GM18909 (cell line): ENCODE measurements at regions not wholly inside any gene's neighbourhood (a gene's known extent, or its start where the extent isn't known, plus 50 kb on each side); places are given as distances from the start of the nearest gene placed in this dataset.

ENCODE experiments used
- ATAC-seq: cut with Tn5 transposase; IDR thresholded peaks from one replicate; pipeline ENCODE4 v1.9.1; 2021; ENCODE audit warnings: mild to moderate bottlenecking; ENCODE audit not compliant: unreplicated experiment, poor library complexity

- no peak for ATAC-seq
Observed at GRCh38 chr7:47693216-47693615, 111.3 kb upstream of the TNS3 start.

GRCh38 chr7:47691988-47692387, 110.1 kb upstream of the TNS3 start:
- ATAC-seq = no peak

GRCh38 chr7:47690902-47691558, 109.1 kb upstream of the TNS3 start:
- no peak for ATAC-seq

GRCh38 chr7:47689558-47689957, 107.6 kb upstream of the TNS3 start:
- no peak for ATAC-seq

- ATAC-seq = no peak
Observed at GRCh38 chr7:47688311-47689100, 106.6 kb upstream of the TNS3 start.

GRCh38 chr7:47685712-47686376, 103.9 kb upstream of the TNS3 start:
- no peak for ATAC-seq

- no peak for ATAC-seq
Observed at GRCh38 chr7:47685151-47685550, 103.2 kb upstream of the TNS3 start.

- no peak for ATAC-seq
Observed at GRCh38 chr7:47684728-47685127, 102.8 kb upstream of the TNS3 start.

GRCh38 chr7:47683485-47683898, 101.6 kb upstream of the TNS3 start:
- ATAC-seq = no peak

GRCh38 chr7:47682874-47683273, 101.0 kb upstream of the TNS3 start:
- ATAC-seq = no peak

GRCh38 chr7:47681249-47681810, 99.4 kb upstream of the TNS3 start:
- no peak for ATAC-seq

GRCh38 chr7:47678641-47679380, 96.9 kb upstream of the TNS3 start:
- no peak for ATAC-seq

GRCh38 chr7:47677664-47678063, 95.8 kb upstream of the TNS3 start:
- no peak for ATAC-seq

GRCh38 chr7:47677093-47677492, 95.2 kb upstream of the TNS3 start:
- no peak for ATAC-seq

- no peak for ATAC-seq
Observed at GRCh38 chr7:47672977-47673381, 91.1 kb upstream of the TNS3 start.

GRCh38 chr7:47672271-47672791, 90.4 kb upstream of the TNS3 start:
- no peak for ATAC-seq

- ATAC-seq = no peak
Observed at GRCh38 chr7:47671358-47671757, 89.4 kb upstream of the TNS3 start.

GRCh38 chr7:47670729-47671128, 88.8 kb upstream of the TNS3 start:
- peak; percentile 80 for ATAC-seq

- ATAC-seq = no peak
Observed at GRCh38 chr7:47669901-47670384, 88.0 kb upstream of the TNS3 start.
